ENCODE measurements at regions not wholly inside any gene's neighbourhood (a gene's known extent, or its start where the extent isn't known, plus 50 kb on each side); places are given as distances from the start of the nearest gene placed in this dataset.
A peak's percentile ranks its signal among the peaks of the same experiment; 100 is the strongest.

GRCh38 chr18:70507970-70508369, 219.1 kb downstream of the SOCS6 start:
- H3K4me3 ChIP-seq (ENCODE audit: low read depth, low read length): no peak overlapping the region
- DNase-seq (ENCODE audit: low read depth): no peak
- TF ChIP-seq CTCF (IDR thresholded peaks at IDR 0.05; ENCODE audit: insufficient read depth, low read depth, low read length, missing control alignments): no peak

- no peak overlapping the region for H3K4me3 ChIP-seq (ENCODE audit: low read depth, low read length)
- TF ChIP-seq CTCF (IDR thresholded peaks at IDR 0.05; ENCODE audit: insufficient read depth, low read depth, low read length, missing control alignments): no peak
- DNase-seq (ENCODE audit: low read depth): no peak
These were observed 217.7 kb downstream of the SOCS6 start for GRCh38 chr18:70506511-70506910.

GRCh38 chr18:70503060-70503459, 214.2 kb downstream of the SOCS6 start:
- no peak for TF ChIP-seq CTCF (IDR thresholded peaks at IDR 0.05; ENCODE audit: insufficient read depth, low read depth, low read length, missing control alignments)
- no peak for DNase-seq (ENCODE audit: low read depth)

GRCh38 chr18:70501358-70501757, 212.5 kb downstream of the SOCS6 start:
- TF ChIP-seq CTCF (IDR thresholded peaks at IDR 0.05; ENCODE audit: insufficient read depth, low read depth, low read length, missing control alignments): no peak
- no peak for DNase-seq (ENCODE audit: low read depth)
- H3K4me3 ChIP-seq (ENCODE audit: low read depth, low read length): no peak overlapping the region

More at GRCh38 chr18:70503060-70503459, 214.2 kb downstream of the SOCS6 start:
- H3K4me3 ChIP-seq (ENCODE audit: low read depth, low read length): no peak overlapping the region

GRCh38 chr18:70500748-70501147, 211.9 kb downstream of the SOCS6 start:
- no peak for DNase-seq (ENCODE audit: low read depth)
- no peak overlapping the region for H3K4me3 ChIP-seq (ENCODE audit: low read depth, low read length)
- no peak for TF ChIP-seq CTCF (IDR thresholded peaks at IDR 0.05; ENCODE audit: insufficient read depth, low read depth, low read length, missing control alignments)

- peak; percentile 5 for DNase-seq (ENCODE audit: low read depth)
- no peak for TF ChIP-seq CTCF (IDR thresholded peaks at IDR 0.05; ENCODE audit: insufficient read depth, low read depth, low read length, missing control alignments)
- no peak overlapping the region for H3K4me3 ChIP-seq (ENCODE audit: low read depth, low read length)
These were observed 210.4 kb downstream of the SOCS6 start for GRCh38 chr18:70499218-70499691.

All from GM12865 (cell line).